SK-N-SH (cell line): ENCODE measurements at regions not wholly inside any gene's neighbourhood (a gene's known extent, or its start where the extent isn't known, plus 50 kb on each side); places are given as distances from the start of the nearest gene placed in this dataset.

ENCODE experiments used
- CTCF ChIA-PET: fragments of 300-600, 350-600 bp; formaldehyde crosslinking; extraction: SDS; loops from one replicate; lab custom pipeline; 2021; lab: Yijun Ruan, JAX
- POLR2A ChIA-PET: fragments of 350-600 bp; sonication (Branson Sonifier 250); formaldehyde crosslinking; extraction: SDS; loops from one replicate; lab custom pipeline; 2020; ENCODE audit warnings: antibody characterized with exemption, inconsistent platforms; lab: Yijun Ruan, JAX
- DNase-seq: peaks from one replicate; pipeline ENCODE4 v3.0.0; 2012
- H2AFZ ChIP-seq: fragments of 200-600 bp; sonication (generic); 2 replicates; pipeline ENCODE4 v1.8.1; 2016; ENCODE audit warnings: antibody characterized with exemption, mild to moderate bottlenecking, low read depth
- H3F3A ChIP-seq: fragments of 200-600 bp; sonication (generic); replicated peaks from 2 replicates; pipeline ENCODE3; 2016; ENCODE audit warnings: antibody characterized with exemption, mild to moderate bottlenecking; ENCODE audit not compliant: insufficient read depth
- H3K27ac ChIP-seq, 2 experiments: fragments of 200-500 bp in 1 of 2; fragments of 200-600 bp in 1 of 2; sonication (Bioruptor generic) in 1 of 2; sonication (generic), shearing (Covaris generic) in 1 of 2; 2 replicates each; pipeline versions ENCODE4 v1.5.1 to v1.6.1; 2014 to 2016; ENCODE audit warnings: low read depth in 2 of 2, inconsistent platforms in 1 of 2, low read length in 1 of 2, mild to moderate bottlenecking in 1 of 2, mixed read lengths in 1 of 2
- H3K27me3 ChIP-seq: fragments of 200-600 bp; sonication (generic), shearing (Covaris generic); 2 replicates; pipeline ENCODE4 v1.6.1; 2016; ENCODE audit warnings: mixed run types; ENCODE audit not compliant: insufficient read depth
- H3K36me3 ChIP-seq, 2 experiments: fragments of 200-500 bp in 1 of 2; fragments of 200-600 bp in 1 of 2; sonication (Bioruptor generic) in 1 of 2; sonication (generic) in 1 of 2; replicated peaks in 1 of 2; 2 replicates each; pipeline versions ENCODE3 to v1.5.1; 2014 to 2016; ENCODE audit warnings: low read length in 1 of 2, mild to moderate bottlenecking in 1 of 2; ENCODE audit not compliant: insufficient read depth in 2 of 2, control insufficient read depth in 1 of 2
- H3K4me1 ChIP-seq, 2 experiments: fragments of 200-500 bp in 1 of 2; fragments of 200-600 bp in 1 of 2; sonication (Bioruptor generic) in 1 of 2; sonication (generic), shearing (Covaris generic) in 1 of 2; 2 replicates each; pipeline versions ENCODE4 v1.5.1 to v1.6.1; 2014 to 2016; ENCODE audit warnings: low read depth in 1 of 2, low read length in 1 of 2, mixed run types in 1 of 2; ENCODE audit not compliant: insufficient read depth in 2 of 2, control insufficient read depth in 1 of 2
- H3K4me2 ChIP-seq: fragments of 200-600 bp; sonication (generic), shearing (Covaris generic); 2 replicates; pipeline ENCODE4 v1.6.1; 2017; ENCODE audit warnings: mixed run types
- H3K4me3 ChIP-seq, 2 experiments: fragments of 200-500 bp in 1 of 2; fragments of 200-600 bp in 1 of 2; sonication (Bioruptor generic) in 1 of 2; sonication (generic), shearing (Covaris generic) in 1 of 2; 2 replicates each; pipeline versions ENCODE4 v1.5.1 to v1.8.1; 2014 to 2016; ENCODE audit warnings: low read depth in 2 of 2, inconsistent platforms in 1 of 2, low read length in 1 of 2, mild to moderate bottlenecking in 1 of 2, mixed read lengths in 1 of 2, moderate library complexity in 1 of 2
- H3K79me2 ChIP-seq: fragments of 200-600 bp; sonication (generic); 2 replicates; pipeline ENCODE4 v1.8.1; 2017; ENCODE audit warnings: mild to moderate bottlenecking; ENCODE audit not compliant: insufficient read depth
- H3K9ac ChIP-seq: fragments of 200-600 bp; sonication (generic); 2 replicates; pipeline ENCODE4 v1.6.1; 2017; ENCODE audit warnings: mixed run types
- H3K9me2 ChIP-seq: fragments of 200-600 bp; sonication (generic); 2 replicates; pipeline ENCODE4 v1.6.1; 2017; ENCODE audit warnings: mixed run types
- H3K9me3 ChIP-seq: fragments of 200-600 bp; sonication (generic); 2 replicates; pipeline ENCODE4 v1.6.1; 2017; ENCODE audit warnings: mixed run types, mild to moderate bottlenecking, moderate library complexity
- H4K20me1 ChIP-seq: fragments of 200-600 bp; sonication (generic); 2 replicates; pipeline ENCODE4 v1.6.1; 2017; ENCODE audit warnings: mild to moderate bottlenecking, mixed run types; ENCODE audit not compliant: insufficient read depth
- FOSL2 ChIP-seq: IDR thresholded peaks from 2 replicates; pipeline ENCODE4 v1.4.0; 2012; ENCODE audit warnings: low read depth, mild to moderate bottlenecking, moderate library complexity, borderline replicate concordance
- FOXJ3 ChIP-seq: sonication (generic); formaldehyde crosslinking; IDR thresholded peaks from 2 replicates; pipeline ENCODE4 v1.5.1; 2020; ENCODE audit warnings: mild to moderate bottlenecking, missing genetic modification reagents
- GABPA ChIP-seq: IDR thresholded peaks from 2 replicates; pipeline ENCODE4 v1.4.0; 2012; ENCODE audit warnings: low read depth, mild to moderate bottlenecking
- GATA2 ChIP-seq: sonication (generic); formaldehyde crosslinking; IDR thresholded peaks from 2 replicates; pipeline ENCODE4 v1.5.0; 2020; ENCODE audit warnings: mild to moderate bottlenecking, missing genetic modification reagents
- IRF3 ChIP-seq: fragments of 150-350 bp; IDR thresholded peaks from 2 replicates; pipeline ENCODE4 v1.6.1; 2016; ENCODE audit warnings: mild to moderate bottlenecking, low read depth, low read length
- MAX ChIP-seq: IDR thresholded peaks from 2 replicates; pipeline ENCODE4 v1.4.0; 2012; ENCODE audit warnings: low read depth
- MEF2A ChIP-seq: IDR thresholded peaks from 2 replicates; pipeline ENCODE4 v1.4.0; 2012; ENCODE audit warnings: low read depth, borderline replicate concordance
- MXI1 ChIP-seq: IDR thresholded peaks from 2 replicates; pipeline ENCODE4 v1.6.1; 2012; ENCODE audit warnings: mild to moderate bottlenecking, low read depth, low read length, improper control_type of control experiment
- NFIC ChIP-seq: IDR thresholded peaks from 2 replicates; pipeline ENCODE4 v1.4.0; 2012; ENCODE audit warnings: borderline replicate concordance
- POLR2AphosphoS5 ChIP-seq: IDR thresholded peaks from 2 replicates; pipeline ENCODE4 v1.6.1; 2012; ENCODE audit warnings: low read depth, low read length
- RCOR1 ChIP-seq: fragments of 150-350 bp; IDR thresholded peaks from 2 replicates; pipeline ENCODE4 v1.6.1; 2017; ENCODE audit warnings: antibody characterized with exemption, low read length
- REST ChIP-seq: IDR thresholded peaks from 2 replicates; pipeline ENCODE4 v1.6.1; 2012; ENCODE audit warnings: mild to moderate bottlenecking, low read depth, low read length, moderate library complexity
- SMC3 ChIP-seq: IDR thresholded peaks from 2 replicates; pipeline ENCODE4 v1.6.1; 2012; ENCODE audit warnings: low read depth, low read length, improper control_type of control experiment
- TCF12 ChIP-seq: IDR thresholded peaks from 2 replicates; pipeline ENCODE4 v1.4.0; 2012
- TEAD4 ChIP-seq: IDR thresholded peaks from 2 replicates; pipeline ENCODE4 v1.4.0; 2012; ENCODE audit warnings: mild to moderate bottlenecking, borderline replicate concordance; ENCODE audit not compliant: insufficient read depth
- USF2 ChIP-seq: fragments of 150-350 bp; IDR thresholded peaks from 2 replicates; pipeline ENCODE4 v1.6.1; 2017; ENCODE audit warnings: antibody characterized with exemption, low read length, low read depth, borderline replicate concordance
- YY1 ChIP-seq: IDR thresholded peaks from 2 replicates; pipeline ENCODE4 v1.4.0; 2012; ENCODE audit warnings: low read depth, mild to moderate bottlenecking
- ZBTB33 ChIP-seq: IDR thresholded peaks from 2 replicates; pipeline ENCODE4 v1.4.0; 2012; ENCODE audit warnings: low read depth, borderline replicate concordance
- WGBS: methylation state at CpG from one replicate; pipeline ENCODE4 v1.1.6; 2017; ENCODE audit warnings: low lambda C conversion rate; 5-methylcytosine and 5-hydroxymethylcytosine counted together

GRCh38 chr20:39784693-39785092, 822.5 kb downstream of the DHX35 start (continued):
- TF ChIP-seq MEF2A (no peak), GATA2 (CRISPR knock-in tag) (no peak), FOXJ3 (CRISPR knock-in tag) (no peak), MAX (no peak), SMC3 (no peak), MXI1 (no peak), TCF12 (no peak), IRF3 (no peak)
- TF ChIP-seq, all 33 proteins: peak for 0

- H3K9ac ChIP-seq = no peak overlapping the region
- H3K79me2 ChIP-seq = no peaks in the 10 kb centered on the region
- no peak for DNase-seq
- POLR2A ChIA-PET = no interaction called here
- H3K27me3 ChIP-seq = no peaks in the 10 kb centered on the region
- no peak overlapping the region for H3K27ac ChIP-seq
- H3K4me1 ChIP-seq = peaks cover 0 to 5% of the 10 kb centered on the region in 2 experiments; a peak in 1 of 4 replicates
- no peaks in the 10 kb centered on the region for H3F3A ChIP-seq
- H3K36me3 ChIP-seq = no peaks in the 10 kb centered on the region
- no peaks in the 10 kb centered on the region for H3K9me2 ChIP-seq
- no peak overlapping the region for H3K4me3 ChIP-seq
- no peak overlapping the region for H3K4me2 ChIP-seq
- no peaks in the 10 kb centered on the region for H4K20me1 ChIP-seq
- CTCF ChIA-PET = no interaction called here
- 18% methylated on average over 5 of the region's 5 CpGs for WGBS
- no peak overlapping the region for H2AFZ ChIP-seq
- no peak for TF ChIP-seq RCOR1
- no peak for TF ChIP-seq ZBTB33
- TF ChIP-seq NFIC = no peak
- no peak for TF ChIP-seq POLR2AphosphoS5
- TF ChIP-seq GABPA = no peak
- no peak for TF ChIP-seq FOSL2
- TF ChIP-seq TEAD4 = no peak
- no peak for TF ChIP-seq REST
- no peak for TF ChIP-seq USF2
- no peak for TF ChIP-seq GATA2 (CRISPR knock-in tag)
- TF ChIP-seq YY1 = no peak
- TF ChIP-seq MEF2A = no peak
- TF ChIP-seq MXI1 = no peak
- no peak for TF ChIP-seq FOXJ3 (CRISPR knock-in tag)
- TF ChIP-seq TCF12 = no peak
- H3K9me3 ChIP-seq = no peaks in the 10 kb centered on the region
Observed at GRCh38 chr20:39778847-39779604, 816.9 kb downstream of the DHX35 start.
